Transverse colon (tissue), 4 donors: ENCODE measurements at regions not wholly inside any gene's neighbourhood (a gene's known extent, or its start where the extent isn't known, plus 50 kb on each side); places are given as distances from the start of the nearest gene placed in this dataset.

Experiments
- DNase-seq: peaks from one replicate; pipeline ENCODE4 v3.0.0-alpha.2; 2019
- H3K27ac ChIP-seq, 4 donors: fragments of 200-600 bp; sonication (generic); 2 replicates each; pipeline ENCODE4 v1.5.1; 2016 to 2018; ENCODE audit warnings: inconsistent platforms in 4 of 4
- H3K27me3 ChIP-seq: fragments of 200-600 bp; sonication (generic); 2 replicates; pipeline ENCODE4 v1.5.1; 2017; ENCODE audit warnings: inconsistent platforms
- H3K36me3 ChIP-seq, 4 donors: fragments of 200-600 bp; sonication (generic); 2 replicates each; pipeline ENCODE4 v1.5.1; 2017 to 2019; ENCODE audit warnings: inconsistent platforms in 4 of 4
- H3K4me1 ChIP-seq, 4 donors: fragments of 200-600 bp; sonication (generic); 2 replicates each; pipeline ENCODE4 v1.5.1; 2017 to 2020; ENCODE audit warnings: inconsistent platforms in 4 of 4
- H3K4me3 ChIP-seq, 4 donors: fragments of 200-600 bp; sonication (generic); 1 replicate in 1 of 4; 2 replicates in 3 of 4; pipeline versions ENCODE4 v1.5.1 to v1.6.1; 2017 to 2019; ENCODE audit warnings: inconsistent platforms in 4 of 4
- H3K9me3 ChIP-seq, 2 donors: fragments of 200-600 bp; sonication (generic); 2 replicates each; pipeline ENCODE4 v1.5.1; 2017 to 2019; ENCODE audit warnings: inconsistent platforms in 2 of 2
- EP300 ChIP-seq: sonication (generic); formaldehyde crosslinking; IDR thresholded peaks from one replicate; pipeline ENCODE4 v1.6.1; 2017; ENCODE audit warnings: antibody characterized with exemption, low read depth
- POLR2A ChIP-seq: fragments of 450-650 bp; IDR thresholded peaks from one replicate; pipeline ENCODE4 v1.6.1; 2016; ENCODE audit warnings: antibody characterized with exemption, mild to moderate bottlenecking, moderate library complexity
- POLR2AphosphoS5 ChIP-seq, 3 donors: sonication (generic); formaldehyde crosslinking; IDR thresholded peaks; one replicate each; pipeline ENCODE4 v1.6.1; 2016; ENCODE audit warnings: antibody characterized with exemption in 3 of 3
- WGBS, 2 donors: methylation state at CpG; one replicate each; pipeline ENCODE4 v1.1.5; 2018; ENCODE audit warnings: low coverage in 1 of 2; 5-methylcytosine and 5-hydroxymethylcytosine counted together
- in situ Hi-C, 4 donors: fragments of 200-750 bp; cut with MboI; loops; one replicate each; pipeline versions ENCODE4 v1.15.0 to v1.15.1; 2017; ENCODE audit warnings: low sequenced_read_pairs in 3 of 4, low pct_ligation_motif_present in 1 of 4, low pct_unique_long_range_greater_than_20kb in 1 of 4
- intact Hi-C: fragments of 100-400 bp; cut with DNase I; formaldehyde crosslinking; loops from one replicate; pipeline ENCODE4 v1.15.1; 2023; ENCODE audit warnings: low total_unique reads
- TF ChIP-seq, protein P1 (sequence below), 5 experiments: fragments of 200-600 bp in 3 of 5; fragments of 450-650 bp in 2 of 5; sonication (generic) in 3 of 5; IDR thresholded peaks; 1 replicate in 2 of 5; 2 replicates in 3 of 5; pipeline ENCODE4 v1.5.1; 2016 to 2017; ENCODE audit warnings: antibody characterized with exemption in 5 of 5, inconsistent platforms in 3 of 5, mild to moderate bottlenecking in 2 of 5, moderate library complexity in 1 of 5

DNA sequence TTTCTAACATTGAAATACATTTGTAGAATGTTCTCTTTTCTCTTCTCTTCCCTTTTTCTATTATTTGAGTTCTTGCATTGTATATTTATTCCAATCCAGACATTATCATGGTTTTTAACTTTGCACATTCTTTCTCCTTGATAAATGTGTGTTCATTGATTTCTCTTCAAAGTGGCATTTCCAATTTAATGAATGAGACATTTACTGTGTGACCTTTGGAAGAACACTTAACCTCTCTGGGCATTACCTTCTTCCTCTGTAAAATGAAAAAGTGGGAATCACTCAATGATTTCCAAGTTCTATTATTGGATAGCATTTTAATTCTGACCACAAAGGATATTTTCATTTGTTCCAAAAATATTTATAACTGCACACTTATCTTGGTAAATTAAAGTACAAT is 1095.8 kb downstream of the GALC start:
- intact Hi-C loops (no loop called here), in situ Hi-C loops (no loop called here)
- Histone ChIP-seq H3K27me3 (no peaks in the 10 kb centered on the region), H3K36me3 (no peaks in the 10 kb centered on the region), H3K4me1 (no peaks in the 10 kb centered on the region), H3K4me3 (no peak overlapping the region), H3K27ac (no peak overlapping the region), H3K9me3 (no peaks in the 10 kb centered on the region)
- TF ChIP-seq POLR2AphosphoS5 (IDR thresholded peaks at IDR 0.05) (no peak), EP300 (no peak), POLR2A (no peak)
- TF ChIP-seq, protein P1, sequence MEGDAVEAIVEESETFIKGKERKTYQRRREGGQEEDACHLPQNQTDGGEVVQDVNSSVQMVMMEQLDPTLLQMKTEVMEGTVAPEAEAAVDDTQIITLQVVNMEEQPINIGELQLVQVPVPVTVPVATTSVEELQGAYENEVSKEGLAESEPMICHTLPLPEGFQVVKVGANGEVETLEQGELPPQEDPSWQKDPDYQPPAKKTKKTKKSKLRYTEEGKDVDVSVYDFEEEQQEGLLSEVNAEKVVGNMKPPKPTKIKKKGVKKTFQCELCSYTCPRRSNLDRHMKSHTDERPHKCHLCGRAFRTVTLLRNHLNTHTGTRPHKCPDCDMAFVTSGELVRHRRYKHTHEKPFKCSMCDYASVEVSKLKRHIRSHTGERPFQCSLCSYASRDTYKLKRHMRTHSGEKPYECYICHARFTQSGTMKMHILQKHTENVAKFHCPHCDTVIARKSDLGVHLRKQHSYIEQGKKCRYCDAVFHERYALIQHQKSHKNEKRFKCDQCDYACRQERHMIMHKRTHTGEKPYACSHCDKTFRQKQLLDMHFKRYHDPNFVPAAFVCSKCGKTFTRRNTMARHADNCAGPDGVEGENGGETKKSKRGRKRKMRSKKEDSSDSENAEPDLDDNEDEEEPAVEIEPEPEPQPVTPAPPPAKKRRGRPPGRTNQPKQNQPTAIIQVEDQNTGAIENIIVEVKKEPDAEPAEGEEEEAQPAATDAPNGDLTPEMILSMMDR (IDR thresholded peaks at IDR 0.05): no peak
- DNase-seq: no peak

DNA sequence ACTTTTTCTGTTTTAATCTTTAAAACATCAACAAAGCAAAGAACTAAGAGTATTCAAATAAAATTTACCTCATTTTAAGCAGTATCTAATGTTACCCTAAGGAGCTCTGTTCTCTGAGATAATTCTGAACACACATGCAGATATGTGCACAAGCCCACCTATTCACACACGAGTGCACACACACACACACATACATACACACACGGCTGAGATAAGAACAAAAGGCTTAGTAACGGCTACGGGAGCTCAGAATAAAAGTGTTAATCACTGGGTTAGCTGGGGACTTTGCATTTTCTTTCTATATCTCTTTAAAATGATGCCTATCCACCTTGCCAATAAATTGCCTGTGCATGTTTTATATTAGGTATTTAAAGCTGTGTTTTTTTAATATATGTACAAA is 1096.3 kb downstream of the GALC start:
- DNase-seq: no peak
- no peaks in the 10 kb centered on the region for H3K9me3 ChIP-seq
- no peaks in the 10 kb centered on the region for H3K36me3 ChIP-seq
- H3K4me1 ChIP-seq: no peaks in the 10 kb centered on the region
- H3K27ac ChIP-seq: no peak overlapping the region
- no peak overlapping the region for H3K4me3 ChIP-seq
- WGBS, 2 donors: 69 to 77% methylated on average over 4 of the region's 4 CpGs
- no peaks in the 10 kb centered on the region for H3K27me3 ChIP-seq
- in situ Hi-C loops: no loop called here
- intact Hi-C loops: no loop called here
- TF ChIP-seq POLR2AphosphoS5 (IDR thresholded peaks at IDR 0.05) (no peak), POLR2A (no peak), EP300 (no peak)
- TF ChIP-seq, protein P1 (IDR thresholded peaks at IDR 0.05): no peak

DNA sequence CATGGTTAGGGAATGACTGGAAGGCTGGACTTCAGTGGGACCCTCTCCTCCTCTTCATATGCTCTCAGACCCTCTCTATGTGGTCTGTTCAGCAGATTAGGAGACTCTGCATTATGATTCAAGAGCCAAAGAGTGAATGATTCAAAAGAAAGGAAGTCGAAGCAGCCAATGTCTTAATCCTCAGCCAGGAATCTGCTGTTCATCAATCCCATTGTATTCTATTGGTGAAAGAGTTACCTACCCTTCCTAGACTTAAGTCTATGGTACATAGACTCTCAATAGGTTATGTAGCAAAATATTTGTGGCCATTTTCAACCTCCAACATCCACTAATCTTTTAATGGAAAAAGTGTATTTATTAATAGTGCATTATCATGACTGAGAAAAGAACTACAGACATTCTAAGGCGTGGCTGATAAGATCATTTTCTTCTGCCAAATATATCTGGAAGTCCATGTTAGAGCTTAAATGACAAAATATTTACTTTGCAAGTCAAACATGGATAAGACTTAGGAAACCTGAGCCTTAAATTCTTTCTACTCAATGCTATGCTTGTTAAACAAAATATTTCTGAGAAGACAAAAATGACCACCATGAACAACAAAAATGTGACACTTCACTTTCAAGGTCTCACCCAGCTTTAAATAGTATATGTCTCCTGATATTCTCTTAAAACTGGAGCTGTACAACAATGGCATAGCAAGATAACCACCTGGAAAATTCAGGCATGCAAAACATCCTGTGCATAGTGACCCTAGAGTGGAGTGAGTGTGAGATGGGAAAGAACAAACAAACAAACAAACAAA is 1100.6 kb downstream of the GALC start:
- Histone ChIP-seq H3K27me3 (no peaks in the 10 kb centered on the region), H3K4me1 (no peaks in the 10 kb centered on the region), H3K9me3 (peaks cover 0 to 4% of the 10 kb centered on the region in 2 donors), H3K36me3 (no peaks in the 10 kb centered on the region), H3K4me3 (no peak overlapping the region), H3K27ac (no peak overlapping the region)
- WGBS, 2 donors: 45 to 53% methylated on average over 2 of the region's 2 CpGs
- in situ Hi-C loops (no loop called here), intact Hi-C loops (no loop called here)
- no peak for DNase-seq
- no peak for TF ChIP-seq POLR2A

DNA sequence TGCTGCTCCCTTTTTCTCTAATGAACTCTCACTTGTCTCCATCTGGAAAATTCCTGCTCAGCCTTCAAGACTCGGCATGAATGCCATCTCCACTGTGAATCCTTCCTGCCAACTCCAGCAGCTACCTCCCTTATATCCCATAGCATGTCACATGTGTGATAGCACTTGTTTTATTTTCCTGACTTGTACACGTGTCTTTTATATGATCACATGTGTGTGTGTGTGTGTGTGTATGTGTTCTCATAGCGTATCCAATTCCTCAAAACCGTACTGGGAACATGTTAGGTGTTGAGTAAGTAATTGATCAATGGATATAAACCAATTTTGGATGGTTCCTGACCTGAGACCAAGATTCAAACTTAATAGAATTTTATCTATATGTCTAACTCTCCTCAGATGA is 1107.7 kb downstream of the GALC start:
- H3K4me3 ChIP-seq: no peak overlapping the region
- no peaks in the 10 kb centered on the region for H3K36me3 ChIP-seq
- intact Hi-C loops (no loop called here), in situ Hi-C loops (no loop called here)
- no peaks in the 10 kb centered on the region for H3K4me1 ChIP-seq
- DNase-seq: no peak
- 93% methylated on average over 4 of the region's 4 CpGs for WGBS, 2 donors
- H3K9me3 ChIP-seq: peaks cover 0 to 4% of the 10 kb centered on the region in 2 donors
- TF ChIP-seq, protein P1 (IDR thresholded peaks at IDR 0.05): no peak
- TF ChIP-seq POLR2A: no peak
- TF ChIP-seq EP300: no peak
- TF ChIP-seq POLR2AphosphoS5 (IDR thresholded peaks at IDR 0.05): no peak
- H3K27ac ChIP-seq: no peak overlapping the region
- H3K27me3 ChIP-seq: no peaks in the 10 kb centered on the region

DNA sequence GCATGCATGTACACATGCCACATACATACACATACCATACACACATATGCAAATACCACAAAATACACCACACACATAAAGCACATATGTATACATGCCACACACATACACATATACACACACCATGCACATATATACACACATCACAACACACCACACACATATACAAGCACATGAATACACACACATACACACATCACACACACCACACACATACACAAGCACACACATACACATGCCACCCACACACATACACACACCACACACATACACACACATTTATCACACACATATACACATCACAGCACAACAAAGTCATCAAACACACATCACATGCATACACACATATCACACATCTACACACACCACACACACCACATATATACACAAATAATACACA is 1108.5 kb downstream of the GALC start:
- DNase-seq: no peak
- in situ Hi-C loops: no loop called here
- intact Hi-C loops: no loop called here

More for the DNA sequence above, 1108.5 kb downstream of the GALC start:
- Histone ChIP-seq H3K4me3 (no peak overlapping the region), H3K4me1 (no peaks in the 10 kb centered on the region), H3K27ac (no peak overlapping the region), H3K9me3 (peaks cover 0 to 4% of the 10 kb centered on the region in 2 donors), H3K27me3 (no peaks in the 10 kb centered on the region), H3K36me3 (no peaks in the 10 kb centered on the region)
- TF ChIP-seq, protein P1 (IDR thresholded peaks at IDR 0.05): no peak
- no peak for TF ChIP-seq POLR2A
- TF ChIP-seq EP300: no peak
- no peak for TF ChIP-seq POLR2AphosphoS5 (IDR thresholded peaks at IDR 0.05)
